ENCODE measurements at regions not wholly inside any gene's neighbourhood (a gene's known extent, or its start where the extent isn't known, plus 50 kb on each side); places are given as distances from the start of the nearest gene placed in this dataset.

GRCh38 chr15:34493001-34493400 is 55.4 kb upstream of the GOLGA8A start:
- TF ChIP-seq, protein P1, sequence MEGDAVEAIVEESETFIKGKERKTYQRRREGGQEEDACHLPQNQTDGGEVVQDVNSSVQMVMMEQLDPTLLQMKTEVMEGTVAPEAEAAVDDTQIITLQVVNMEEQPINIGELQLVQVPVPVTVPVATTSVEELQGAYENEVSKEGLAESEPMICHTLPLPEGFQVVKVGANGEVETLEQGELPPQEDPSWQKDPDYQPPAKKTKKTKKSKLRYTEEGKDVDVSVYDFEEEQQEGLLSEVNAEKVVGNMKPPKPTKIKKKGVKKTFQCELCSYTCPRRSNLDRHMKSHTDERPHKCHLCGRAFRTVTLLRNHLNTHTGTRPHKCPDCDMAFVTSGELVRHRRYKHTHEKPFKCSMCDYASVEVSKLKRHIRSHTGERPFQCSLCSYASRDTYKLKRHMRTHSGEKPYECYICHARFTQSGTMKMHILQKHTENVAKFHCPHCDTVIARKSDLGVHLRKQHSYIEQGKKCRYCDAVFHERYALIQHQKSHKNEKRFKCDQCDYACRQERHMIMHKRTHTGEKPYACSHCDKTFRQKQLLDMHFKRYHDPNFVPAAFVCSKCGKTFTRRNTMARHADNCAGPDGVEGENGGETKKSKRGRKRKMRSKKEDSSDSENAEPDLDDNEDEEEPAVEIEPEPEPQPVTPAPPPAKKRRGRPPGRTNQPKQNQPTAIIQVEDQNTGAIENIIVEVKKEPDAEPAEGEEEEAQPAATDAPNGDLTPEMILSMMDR (IDR thresholded peaks at IDR 0.05) = no peak
- no peak for TF ChIP-seq POLR2A (IDR thresholded peaks at IDR 0.05)
